HG02981 (cell line): ENCODE measurements at regions not wholly inside any gene's neighbourhood (a gene's known extent, or its start where the extent isn't known, plus 50 kb on each side); places are given as distances from the start of the nearest gene placed in this dataset.

Experiments
- ATAC-seq: cut with Tn5 transposase; IDR thresholded peaks from one replicate; pipeline ENCODE4 v1.9.1; 2021; ENCODE audit warnings: mild to moderate bottlenecking, moderate library complexity; ENCODE audit not compliant: unreplicated experiment

GRCh38 chr5:167594061-167594435 is 697.4 kb upstream of the WWC1 start:
- ATAC-seq: no peak

DNA sequence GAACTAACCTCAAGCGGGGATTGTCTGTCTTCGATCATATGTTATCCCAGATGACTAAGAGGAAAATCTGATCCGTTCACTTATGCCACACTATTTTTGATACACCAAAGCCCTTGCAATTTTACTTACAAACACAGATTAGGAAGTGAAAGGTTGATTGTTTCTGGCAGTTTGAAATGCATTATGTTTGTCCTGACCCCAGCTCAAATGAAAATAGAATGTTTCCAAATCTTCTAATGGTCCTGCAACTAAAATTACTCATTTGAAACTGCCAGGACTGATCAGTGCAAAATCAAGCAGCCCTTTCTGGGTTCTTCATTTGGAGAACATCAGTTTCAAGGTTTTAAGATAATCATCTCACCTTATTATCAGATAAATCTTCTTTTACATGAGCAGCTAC is 696.7 kb upstream of the WWC1 start:
- ATAC-seq: no peak

- ATAC-seq: no peak
Measured at GRCh38 chr5:167595196-167595595, 696.2 kb upstream of the WWC1 start.

DNA sequence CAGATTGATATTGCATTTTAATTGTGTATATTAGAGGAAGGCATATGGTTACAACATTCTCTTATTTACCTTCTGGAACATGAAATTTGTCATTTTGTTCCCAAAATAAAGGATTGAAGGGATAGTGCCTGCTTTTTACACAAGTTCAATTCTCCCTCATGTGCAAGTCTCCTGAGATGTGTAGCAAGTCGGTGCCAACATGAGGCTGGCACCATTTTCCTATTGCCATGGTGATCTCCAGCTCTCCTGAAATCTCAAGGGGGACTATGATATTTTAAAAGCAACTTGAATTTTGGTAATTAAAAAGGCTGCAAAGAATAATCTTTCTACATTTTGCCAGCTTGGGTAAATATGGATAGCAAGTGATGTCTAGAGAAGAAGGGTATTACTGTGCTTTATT is 693.3 kb upstream of the WWC1 start:
- ATAC-seq: no peak

DNA sequence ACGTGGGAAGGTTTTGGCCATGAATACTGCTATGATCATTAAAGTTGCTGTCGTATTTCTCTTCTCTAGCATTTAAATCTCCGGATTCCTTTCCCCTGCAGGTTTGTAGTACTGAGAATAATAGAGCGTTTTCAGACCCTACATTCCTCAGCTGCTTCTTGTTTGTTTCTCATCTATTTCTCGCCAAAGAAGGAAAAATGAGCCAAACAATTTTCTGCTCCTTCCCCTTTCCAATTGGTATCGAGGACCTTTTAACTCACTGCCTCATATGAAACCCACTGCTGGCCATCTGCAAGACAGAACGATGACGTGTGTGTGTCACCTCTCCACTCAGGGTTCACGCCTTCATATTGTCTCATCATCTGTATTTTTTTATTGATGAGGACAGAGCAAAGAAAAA is 689.4 kb upstream of the WWC1 start:
- ATAC-seq: no peak

GRCh38 chr5:167603135-167603534 is 688.3 kb upstream of the WWC1 start:
- no peak for ATAC-seq

DNA sequence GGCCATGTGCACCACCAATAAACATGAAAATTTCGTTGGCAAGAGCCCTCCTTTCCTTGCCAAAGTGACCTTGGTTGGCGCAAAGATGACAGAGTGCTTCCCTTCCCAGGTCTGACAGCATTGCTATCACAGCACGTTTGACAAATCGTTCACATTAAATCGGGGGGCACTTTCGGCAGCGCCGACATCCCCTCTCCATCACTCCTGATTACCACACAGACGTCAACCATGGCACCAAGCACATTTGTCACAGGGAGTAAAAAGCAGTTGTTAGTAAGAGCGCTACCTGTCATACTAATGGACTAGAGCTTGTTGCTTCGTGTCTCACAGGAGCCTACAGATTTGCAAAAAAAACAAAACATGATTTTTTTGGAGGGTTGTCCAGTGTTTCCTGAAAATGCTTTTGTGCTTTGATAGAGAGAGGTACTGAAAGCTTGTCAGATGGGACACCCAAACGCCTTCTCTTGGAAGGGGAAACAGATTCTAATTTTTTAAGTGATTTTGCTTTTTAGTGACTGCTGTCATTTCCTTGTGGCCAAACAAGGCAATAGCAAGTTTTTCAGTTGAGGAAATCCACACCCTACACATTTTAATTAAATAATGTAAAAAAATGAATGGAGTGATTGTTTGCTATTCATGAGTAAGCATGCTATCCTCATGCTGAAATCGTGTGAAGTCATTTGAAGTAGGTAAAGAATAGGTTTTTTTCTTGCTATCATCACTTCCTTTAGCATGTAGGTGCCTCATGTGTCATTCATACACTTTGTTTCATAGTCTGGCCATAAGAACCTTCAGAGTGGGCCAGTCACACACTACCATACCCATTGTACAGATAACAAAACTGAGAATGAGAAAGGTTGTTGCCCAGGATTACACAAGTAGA is 682.8 kb upstream of the WWC1 start:
- ATAC-seq: no peak

- no peak for ATAC-seq
Measured at GRCh38 chr5:167614294-167615021, 677.0 kb upstream of the WWC1 start.

GRCh38 chr5:167616043-167616890 is 675.2 kb upstream of the WWC1 start:
- ATAC-seq: no peak

- ATAC-seq: no peak
Measured at GRCh38 chr5:167623354-167623753, 668.1 kb upstream of the WWC1 start.

DNA sequence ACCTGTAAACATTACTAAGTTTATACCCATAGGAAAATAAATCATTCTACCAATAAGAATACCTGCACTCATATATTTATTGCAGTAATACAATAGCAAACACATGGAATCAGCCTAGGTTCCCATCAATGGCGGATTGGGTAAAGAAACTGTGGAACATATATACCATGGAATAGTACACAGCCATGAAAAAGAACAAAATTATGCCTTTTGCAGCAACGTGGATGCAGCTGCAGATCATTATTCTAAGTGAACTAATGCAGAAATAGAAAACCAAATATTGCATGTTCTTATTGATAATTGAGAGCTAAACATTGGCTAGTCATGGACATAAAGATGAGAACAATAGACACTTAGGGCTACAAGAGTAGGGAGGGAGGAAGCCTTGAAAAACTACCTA is 667.4 kb upstream of the WWC1 start:
- no peak for ATAC-seq

DNA sequence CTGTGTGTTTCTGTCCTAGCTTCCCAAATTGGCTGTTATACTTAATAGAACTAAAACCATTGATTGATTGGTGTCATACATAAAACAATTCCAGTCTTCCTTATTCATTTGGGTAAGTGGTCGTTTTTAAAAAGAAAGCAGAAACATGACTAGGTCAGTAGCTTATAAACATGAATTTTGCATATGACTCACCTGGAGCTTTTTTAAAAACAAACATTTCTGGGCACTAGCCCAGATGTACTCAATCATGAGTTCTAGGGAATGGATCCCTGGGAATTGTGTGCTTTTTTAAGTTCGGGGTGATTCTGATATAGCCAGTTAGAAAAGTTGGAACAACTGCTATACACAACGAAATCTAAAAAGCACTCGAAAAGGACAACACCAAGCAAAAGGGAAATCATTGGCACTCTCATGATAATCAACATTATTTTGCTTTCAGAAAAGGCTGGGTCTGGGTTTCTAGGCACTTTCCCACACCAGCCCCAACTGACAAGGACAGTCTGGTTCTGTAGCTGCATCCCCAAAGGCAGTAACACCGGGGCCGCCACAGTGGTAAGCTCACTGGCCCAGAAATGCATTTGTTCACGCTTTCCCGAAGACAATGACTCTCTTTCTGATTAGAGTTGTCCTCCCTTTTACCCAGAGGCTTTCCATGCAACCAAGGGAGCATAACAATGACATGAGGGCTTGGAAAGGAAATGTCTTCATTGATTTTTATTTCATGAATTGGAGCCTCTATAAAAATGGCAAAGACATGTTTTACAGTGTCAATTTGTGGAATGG is 664.9 kb upstream of the WWC1 start:
- ATAC-seq: no peak

- ATAC-seq: no peak
Measured at GRCh38 chr5:167629634-167630033, 661.8 kb upstream of the WWC1 start.

DNA sequence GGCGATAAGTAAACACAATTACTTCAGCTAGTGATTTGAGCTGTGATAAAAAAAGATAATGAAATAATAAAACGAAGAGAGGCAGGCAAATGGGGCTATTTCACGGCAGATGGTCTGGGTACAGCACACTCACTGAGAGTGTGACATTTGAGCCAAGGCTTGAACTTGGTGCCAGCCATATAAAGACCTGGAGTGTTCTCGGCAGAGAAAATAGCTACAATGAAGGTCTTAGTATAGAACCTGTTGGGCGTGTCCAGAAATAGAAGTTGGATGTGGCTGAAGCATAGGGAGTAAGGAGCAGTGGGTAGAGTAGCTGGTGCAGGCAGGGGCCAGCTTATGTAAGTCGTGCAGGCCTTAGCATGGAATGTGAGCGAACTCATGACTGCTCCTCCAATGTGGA is 660.3 kb upstream of the WWC1 start:
- ATAC-seq: no peak

- no peak for ATAC-seq
Measured at GRCh38 chr5:167633114-167633513, 658.3 kb upstream of the WWC1 start.

GRCh38 chr5:167633931-167634341 is 657.5 kb upstream of the WWC1 start:
- no peak for ATAC-seq

- ATAC-seq: no peak
Measured at GRCh38 chr5:167634432-167634831, 657.0 kb upstream of the WWC1 start.

- ATAC-seq: no peak
Measured at GRCh38 chr5:167638816-167639215, 652.6 kb upstream of the WWC1 start.

DNA sequence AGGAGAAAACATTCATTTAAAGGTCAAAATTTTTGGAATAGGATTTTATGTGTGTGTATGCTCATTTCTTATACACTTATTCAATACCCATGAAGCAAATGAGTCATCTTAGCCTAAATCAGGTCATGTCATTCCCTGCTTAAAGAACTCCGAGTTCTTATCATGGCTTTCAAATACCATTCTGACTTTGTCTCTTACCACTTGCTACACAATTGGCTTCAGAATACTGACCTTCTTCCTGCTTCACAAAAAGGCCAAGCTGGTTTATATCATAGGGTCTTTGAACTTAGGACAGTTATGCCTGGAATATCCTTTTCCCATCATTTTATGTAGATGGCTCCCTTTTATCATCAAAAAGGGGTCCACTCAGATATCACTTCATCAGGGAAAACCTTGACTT is 652.2 kb upstream of the WWC1 start:
- no peak for ATAC-seq

DNA sequence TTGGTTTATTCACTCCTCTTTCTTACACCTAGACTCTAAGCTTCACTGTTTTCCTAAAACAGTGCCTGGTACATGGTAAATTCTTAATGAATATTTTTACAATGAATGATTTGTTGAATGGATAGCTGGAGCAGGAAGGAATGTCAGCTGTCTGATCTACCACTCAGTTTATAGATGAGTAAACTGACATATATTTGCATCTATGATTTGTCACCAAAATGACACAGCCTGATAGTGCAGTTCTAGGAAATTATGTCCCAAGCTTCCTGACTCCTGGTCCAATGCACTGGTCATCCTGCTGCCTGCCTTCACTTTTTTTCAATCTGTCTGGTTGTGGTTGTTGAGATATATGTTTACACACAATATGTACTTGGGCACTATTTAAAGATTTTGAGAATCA is 651.7 kb upstream of the WWC1 start:
- no peak for ATAC-seq

DNA sequence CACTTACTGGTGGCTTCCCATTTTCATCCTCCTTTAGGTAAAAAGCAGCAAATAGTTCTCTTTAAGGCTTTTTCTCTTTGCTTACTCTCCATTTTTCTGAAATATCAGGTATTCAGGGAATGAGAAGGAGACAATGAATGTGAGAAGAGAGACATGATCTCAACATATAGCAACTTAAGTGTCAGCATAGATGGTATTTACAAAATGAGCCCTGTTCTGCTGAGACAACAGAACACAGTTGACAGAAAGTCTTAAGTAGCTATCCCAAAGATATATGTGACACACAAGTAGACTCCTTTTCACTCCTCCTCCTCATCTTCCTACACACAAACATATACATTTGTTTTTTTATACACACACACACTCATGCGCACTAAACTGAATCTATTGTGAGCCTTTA is 649.3 kb upstream of the WWC1 start:
- no peak for ATAC-seq
